Fibroblast of skin of left biceps (primary cell): ENCODE measurements at regions not wholly inside any gene's neighbourhood (a gene's known extent, or its start where the extent isn't known, plus 50 kb on each side); places are given as distances from the start of the nearest gene placed in this dataset.

Experiments used
- DNase-seq, 2 experiments: peaks; one replicate each; pipeline ENCODE4 v3.0.0-alpha.2; 2013; ENCODE audit warnings: low read depth in 2 of 2

DNA sequence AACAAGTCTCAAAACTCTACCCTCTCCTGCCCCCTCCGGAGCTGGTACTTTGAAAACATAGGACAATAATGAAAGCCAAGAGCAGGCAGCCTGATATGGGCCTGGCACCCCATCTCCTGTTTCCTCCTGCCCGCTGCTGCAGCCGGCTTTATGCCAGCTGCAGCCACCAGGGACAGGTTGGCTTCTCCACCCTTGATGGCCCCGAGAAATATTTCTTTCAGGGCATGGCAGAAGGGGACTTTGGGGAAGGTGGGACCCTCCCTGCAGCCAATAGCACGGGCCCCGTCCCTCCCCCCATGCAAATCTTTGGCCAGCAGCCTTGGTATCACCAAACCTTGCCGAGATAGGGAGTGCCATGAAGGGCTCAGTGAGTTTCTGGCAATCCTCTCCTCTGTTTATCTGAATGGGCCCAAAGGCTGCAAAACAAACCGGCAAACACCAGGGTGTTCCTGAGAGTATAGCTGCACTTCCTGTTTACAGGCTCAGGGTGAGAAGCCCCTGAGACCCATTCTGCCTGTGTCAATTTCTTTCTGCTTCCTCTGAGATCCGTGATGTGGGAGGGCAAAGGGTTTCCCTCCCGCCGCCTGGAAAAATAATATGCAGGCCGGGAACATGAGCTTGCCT is 73.4 kb upstream of the BOD1 start:
- no peak for DNase-seq

DNA sequence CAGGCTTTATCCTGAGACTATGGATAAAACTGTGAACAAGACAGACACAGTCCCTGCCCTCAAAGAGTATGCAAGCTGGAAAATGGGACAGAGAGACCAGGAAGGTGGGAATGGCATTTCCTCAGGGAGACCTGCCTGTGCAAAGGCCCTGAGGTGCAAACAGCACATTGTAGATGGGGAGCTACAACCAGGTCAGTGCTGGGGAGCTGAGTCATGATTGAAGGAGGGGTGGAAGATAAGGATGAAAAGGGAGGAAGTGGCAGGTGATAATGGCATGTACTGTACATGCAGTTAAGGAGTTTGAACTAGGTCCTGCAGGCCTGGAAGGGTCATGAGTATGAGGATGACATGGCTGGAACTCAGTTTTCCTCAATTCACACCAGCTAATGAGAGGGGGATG is 75.5 kb upstream of the BOD1 start:
- no peak for DNase-seq

DNA sequence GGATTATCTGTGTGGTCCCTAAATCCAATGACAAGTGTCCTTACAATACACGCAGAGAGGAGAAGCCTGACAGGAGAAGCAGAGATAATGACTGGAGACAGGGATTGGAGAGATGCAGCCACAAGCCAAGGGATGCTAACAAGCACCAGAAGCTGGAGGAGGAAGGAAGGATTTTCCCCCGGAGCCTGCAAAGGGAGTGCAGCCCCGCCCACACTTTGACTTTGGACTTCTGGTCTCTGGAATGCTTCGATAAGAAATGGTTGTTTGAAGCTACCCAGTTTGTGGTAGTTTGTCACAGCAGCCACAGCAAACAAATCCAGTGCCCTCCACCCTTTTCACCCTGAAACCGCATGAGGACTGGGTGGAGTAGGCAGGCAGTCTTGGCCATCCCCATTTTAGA is 77.2 kb upstream of the BOD1 start:
- DNase-seq: no peak

DNA sequence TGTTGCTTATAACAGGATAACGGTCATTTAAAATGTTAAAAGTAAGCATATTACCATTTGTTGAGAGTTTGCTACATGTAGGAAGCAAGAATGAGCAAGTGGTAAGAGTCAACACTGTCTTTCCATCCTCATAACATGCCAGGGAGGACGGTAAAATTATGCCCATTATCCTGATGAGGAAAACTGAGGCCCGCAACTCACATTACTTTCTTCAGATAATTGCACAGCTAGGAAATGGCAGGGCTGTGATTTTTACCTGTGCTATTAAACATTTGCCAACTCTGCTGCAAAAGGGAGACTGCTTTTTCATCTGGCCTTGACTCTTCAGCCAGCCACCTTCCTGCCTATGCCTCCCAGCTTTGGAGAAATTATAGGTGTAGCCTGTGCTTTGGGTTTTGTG is 79.8 kb upstream of the BOD1 start:
- DNase-seq: no peak

DNA sequence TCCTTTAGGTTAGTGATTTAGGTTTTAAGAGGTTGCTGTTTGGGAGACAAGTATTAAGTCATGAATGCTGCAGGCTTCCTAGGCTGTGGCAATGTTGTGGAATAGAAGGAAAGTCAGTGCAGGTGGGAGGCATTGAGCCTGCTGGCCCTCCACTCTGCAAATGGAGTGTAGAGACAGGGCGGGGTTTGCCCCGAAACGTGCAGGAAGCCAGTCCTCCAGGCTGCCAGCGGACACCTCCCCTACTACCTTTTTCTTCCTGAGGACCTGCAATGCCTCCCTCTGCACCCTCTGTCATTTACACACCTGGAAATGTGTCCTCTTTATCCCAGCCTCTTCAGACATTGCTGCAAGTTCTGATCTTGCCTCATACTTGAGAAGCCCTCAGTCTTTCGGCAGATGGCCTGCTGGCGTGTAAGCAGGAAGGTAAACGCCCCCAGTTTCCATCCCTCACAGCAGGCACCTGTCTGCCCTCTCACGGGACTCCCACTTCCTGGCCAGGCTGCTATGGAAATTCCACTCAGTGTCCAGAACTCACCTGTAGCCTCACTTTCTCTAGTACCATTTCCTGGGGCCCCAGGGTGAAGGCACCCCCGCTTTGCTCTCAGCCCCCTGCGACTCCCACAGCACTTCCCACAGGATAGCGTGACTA is 81.6 kb upstream of the BOD1 start:
- DNase-seq: no peak

DNA sequence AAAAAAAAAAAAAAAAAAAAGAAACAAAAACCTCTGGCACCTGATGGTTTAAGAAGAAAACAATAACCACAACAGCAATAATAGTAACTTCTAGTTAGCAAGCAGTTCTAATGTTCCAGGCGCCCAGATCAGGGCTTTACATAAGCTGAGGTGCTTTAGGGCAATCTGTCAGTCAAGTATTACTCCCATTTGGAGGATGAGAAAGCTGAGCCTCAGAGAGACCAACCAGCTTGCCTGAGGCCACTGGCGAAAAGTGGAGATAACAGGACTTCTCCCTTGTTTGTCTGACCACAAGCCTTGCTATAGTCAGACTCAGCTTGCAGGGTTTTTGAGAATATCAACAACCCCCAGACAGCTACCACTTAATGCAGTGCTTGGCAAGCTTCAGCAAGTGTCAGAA is 83.5 kb upstream of the BOD1 start:
- DNase-seq: no peak

DNA sequence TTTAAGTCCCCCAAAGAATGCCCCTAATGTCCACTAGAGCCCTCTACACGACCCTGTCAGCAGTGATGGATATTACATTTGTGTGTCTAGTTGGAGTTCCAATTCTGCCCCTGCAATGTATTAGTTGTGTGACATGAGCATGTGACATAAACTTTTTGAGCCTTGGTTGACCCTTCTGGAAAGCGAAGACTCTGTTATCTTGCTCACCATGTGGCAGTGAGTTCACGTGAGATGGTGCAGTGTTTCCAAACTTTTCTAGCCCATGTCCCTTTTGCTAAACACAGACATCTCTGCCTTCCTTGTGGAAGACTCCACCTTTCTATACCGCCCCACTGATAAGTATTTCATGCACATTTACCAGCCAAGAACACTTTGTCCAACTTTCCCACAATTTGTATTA is 87.0 kb upstream of the BOD1 start:
- no peak for DNase-seq

DNA sequence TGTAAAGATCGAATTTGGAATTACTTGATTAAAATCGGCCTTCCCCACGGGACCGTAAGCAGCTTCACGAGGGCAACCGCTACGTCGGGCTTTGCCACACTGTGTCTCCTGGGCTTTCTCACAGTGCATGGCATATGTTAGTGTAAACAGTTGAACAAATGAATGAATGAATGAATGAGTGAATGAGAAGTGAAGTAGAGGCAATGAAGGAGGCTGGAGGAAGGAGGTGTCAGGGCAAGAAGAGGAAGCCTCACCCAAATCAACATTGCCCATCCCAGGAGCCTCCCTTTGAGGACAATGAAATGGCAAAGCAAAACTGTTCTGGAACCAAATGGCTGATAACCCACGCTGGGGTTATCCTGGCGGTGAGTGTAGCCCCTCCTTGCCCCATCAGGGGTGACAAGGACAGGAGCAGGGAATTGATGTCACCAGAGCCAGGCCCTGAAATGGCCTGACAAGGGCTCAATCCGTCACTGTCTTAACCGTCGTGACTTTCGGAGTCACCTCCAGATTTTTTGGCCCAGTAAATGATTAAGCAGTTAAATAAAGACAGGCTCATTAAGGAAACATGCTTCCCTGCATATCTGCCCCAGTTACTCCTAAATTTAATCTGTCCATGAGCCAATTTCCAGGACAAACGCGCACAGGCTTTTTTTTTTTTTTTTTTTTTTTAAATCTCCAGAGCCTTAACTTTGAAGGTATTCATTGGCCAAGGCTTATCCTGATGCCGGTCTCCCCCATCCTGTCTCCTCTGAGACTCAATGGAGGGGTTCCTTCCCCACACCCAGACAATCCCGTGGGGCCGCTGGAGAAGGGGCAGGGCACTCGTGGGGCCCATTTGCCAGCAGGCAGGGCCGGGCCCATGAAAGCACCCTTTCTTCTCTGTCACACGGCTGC is 88.4 kb upstream of the BOD1 start:
- DNase-seq: no peak

DNA sequence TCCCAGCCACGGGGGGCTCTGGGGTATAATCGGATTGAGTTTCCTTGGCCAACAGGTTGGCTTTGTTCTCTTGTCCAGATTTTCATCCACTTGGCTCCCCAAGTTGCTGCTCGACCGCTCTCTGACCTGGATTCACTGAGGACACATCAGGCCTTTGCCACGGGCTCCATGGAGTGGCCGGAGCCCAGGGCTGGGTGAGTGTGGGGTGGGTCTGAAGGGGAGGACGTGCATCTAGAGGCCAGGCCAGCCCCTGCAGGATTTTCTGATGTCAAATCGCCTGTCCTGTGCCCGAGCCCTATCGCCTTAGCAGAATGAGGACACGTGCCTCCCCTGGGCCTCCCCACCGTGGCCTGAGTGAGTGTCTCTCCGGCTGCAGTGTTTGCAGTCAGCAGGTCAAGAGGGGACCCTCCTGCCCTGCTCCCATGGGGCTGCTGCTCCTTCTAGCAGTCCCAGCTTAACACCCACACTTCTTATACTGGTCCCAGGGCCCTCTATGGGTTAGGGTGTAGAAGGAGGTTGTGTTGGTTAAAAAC is 89.1 kb upstream of the BOD1 start:
- DNase-seq: no peak

DNA sequence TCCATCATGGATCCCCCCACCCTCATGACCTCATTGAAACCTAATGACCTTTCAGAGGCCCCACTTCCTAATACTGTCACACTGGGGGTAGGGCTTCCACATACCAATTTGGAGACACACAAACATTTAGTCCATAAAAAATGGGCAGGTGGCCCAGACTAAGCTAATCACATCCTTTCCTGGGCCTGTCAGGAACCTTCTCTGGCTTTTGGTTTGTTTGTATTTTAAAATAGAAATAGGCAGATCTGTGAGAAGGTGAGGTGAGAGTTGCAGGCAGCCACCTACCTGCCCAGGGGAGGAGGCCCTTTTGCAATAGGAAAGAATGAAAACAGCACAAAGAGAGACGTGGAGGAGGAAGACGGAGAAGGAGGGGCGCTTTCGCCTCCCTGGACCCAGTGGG is 90.2 kb upstream of the BOD1 start:
- DNase-seq: no peak

DNA sequence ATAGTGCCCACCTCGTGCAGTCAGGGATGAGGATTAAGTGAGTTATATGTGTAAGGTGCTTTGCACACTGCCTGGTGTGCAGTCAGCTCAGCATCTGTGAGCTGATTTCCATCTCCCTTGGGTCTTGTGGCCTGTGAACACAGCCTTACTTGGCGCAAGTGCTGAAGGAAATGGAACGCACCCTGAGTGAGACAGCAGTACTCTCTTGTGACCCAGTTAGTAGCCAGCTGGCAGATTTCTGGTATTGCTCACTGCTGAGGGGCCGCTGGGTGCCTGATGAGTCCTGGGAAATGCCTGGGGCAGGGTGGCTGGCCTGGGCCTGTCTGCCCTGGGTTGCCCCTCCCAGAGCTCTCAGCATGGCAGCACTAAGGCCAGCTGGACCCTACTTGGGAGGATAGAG is 90.9 kb upstream of the BOD1 start:
- DNase-seq: no peak

DNA sequence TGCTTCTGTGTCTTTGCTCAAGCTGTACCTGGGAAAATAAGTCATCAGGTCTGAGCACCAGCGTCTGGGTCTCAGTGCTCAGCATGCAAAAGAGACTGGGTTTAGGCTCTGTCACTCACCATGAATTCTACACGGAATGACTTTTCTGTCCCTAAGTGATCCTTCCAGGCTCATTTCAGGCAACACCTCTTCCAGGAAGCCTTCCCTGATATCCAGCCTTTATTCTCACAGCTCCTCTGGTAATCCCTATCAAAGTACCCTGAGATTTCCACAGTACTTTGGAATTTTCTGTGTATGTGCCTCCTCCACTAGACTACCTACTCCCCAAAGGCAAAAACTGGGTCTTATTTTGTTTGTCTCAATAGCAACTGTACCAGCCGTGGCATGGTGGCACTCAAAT is 92.7 kb upstream of the BOD1 start:
- no peak for DNase-seq

DNA sequence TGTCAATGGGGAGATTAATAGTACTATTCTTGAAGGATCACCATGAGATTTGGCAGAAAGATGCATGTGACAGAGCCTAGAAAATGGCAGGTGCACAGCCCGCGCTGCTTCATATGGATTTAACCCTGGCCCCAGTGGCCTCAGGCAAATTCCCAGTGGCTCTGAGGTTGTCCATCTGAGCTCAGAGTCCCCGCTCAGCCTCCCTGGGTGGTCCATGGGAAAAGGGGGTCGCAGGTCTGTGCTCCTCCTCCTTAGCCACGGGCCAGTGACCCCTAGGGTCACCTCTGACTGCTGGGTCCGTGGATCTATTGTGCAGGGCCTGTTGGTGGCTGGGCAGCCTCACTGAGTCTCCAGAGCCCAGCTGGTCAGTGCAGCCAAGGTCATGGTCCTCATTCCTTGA is 93.3 kb upstream of the BOD1 start:
- DNase-seq: no peak

DNA sequence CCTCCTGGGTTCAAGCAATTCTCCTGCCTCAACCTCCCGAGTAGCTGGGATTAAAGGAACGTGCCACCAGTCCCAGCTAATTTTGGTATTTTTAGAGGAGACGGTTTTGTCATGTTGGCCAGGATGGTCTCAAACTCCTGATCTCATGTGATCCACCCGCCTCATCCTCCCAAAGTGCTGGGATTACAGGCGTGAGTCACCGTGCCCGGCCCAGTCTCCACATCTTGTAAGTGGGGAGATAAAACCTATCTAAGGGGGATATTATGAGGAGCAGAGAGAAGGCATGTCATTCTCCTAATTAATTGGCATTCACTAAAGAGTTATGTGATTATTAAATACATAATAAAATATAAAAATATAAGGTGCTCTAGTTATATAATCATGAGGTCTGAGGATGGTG is 94.1 kb upstream of the BOD1 start:
- no peak for DNase-seq

DNA sequence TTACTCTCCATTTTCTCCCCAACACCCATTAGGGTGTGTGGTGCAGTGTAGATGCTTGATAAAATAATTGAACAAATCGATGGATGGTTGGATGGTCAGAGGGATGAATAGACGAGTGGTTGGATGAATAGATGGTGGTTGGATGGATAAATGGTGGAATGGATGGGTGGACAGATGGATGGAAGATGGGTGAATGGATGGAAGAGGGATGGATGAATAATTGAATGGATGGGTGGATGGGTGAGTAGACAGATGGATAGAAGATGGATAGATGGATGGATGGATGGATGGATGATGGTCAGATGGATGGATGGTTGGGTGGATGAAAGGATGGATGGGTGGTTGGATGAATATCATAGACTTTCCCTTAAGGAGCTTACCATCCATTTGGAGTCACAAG is 95.0 kb upstream of the BOD1 start:
- no peak for DNase-seq

DNA sequence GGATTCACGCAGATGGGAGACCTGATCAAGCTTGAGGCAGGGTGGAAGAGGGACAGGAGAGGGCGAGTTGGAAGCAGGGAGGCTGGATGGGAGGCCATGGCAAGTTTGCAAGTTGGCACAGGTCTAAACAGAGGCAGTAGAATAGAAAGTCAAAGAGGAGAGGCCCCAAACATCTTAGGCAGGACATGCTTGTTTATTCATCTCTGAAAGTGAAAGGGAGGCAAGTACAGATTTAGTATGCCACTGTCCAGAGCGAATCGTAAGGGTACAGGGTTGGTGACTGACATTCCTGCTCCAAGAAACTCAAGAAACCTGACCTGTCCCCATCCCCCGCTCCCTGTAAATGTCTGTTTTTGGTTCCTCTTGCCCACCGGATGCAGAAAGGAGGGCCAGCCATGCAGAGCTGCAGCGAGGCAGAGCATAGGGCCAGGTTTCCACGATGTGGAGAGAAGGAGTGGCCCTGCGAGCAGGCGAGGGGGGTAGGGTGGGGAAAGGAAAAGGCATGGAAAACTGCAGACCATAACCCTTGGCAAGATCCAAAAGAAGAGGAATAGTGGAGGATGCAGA is 96.2 kb upstream of the BOD1 start:
- no peak for DNase-seq

DNA sequence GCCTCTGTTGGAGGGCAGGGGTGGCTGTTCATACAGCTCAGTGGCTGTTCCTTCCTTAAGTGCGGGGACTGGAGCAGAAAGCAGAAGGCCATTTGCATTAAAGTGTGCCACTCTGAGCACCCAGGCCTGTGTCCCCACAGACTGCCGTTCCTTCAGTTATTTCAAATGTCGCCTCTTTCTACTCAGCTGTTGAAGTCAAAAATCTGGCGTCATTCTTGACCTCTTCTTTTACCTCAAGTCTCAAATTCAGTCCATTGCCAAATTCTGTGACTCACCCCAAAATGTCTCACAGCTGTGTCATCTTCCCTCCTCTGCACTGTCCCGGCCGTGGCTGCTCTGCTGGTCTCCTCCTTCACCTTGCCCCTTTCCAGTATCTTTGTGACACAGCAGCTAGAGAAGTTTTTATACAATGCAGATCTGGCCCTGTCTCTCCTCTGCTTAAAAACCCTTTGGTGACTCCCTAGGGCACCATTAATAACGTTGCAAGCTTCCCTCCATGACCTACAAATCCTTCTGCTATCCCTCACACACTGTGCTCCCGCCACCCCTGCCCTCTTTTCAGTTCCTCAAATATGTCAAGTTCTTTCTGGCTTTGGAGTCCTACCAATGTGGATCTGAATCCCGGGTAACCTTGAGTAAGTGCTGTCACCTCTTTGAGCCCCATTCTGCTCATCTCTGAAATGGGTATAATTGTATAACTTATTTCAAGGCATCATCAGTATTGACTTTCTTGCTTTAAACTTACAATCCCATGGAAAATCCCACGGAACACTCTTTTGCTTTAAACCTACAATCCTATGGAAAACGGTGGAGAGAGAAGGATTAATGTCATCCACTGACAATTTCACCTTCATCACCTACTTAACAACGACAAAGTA is 98.3 kb upstream of the BOD1 start:
- peak; percentile 33 to 36 for DNase-seq

DNA sequence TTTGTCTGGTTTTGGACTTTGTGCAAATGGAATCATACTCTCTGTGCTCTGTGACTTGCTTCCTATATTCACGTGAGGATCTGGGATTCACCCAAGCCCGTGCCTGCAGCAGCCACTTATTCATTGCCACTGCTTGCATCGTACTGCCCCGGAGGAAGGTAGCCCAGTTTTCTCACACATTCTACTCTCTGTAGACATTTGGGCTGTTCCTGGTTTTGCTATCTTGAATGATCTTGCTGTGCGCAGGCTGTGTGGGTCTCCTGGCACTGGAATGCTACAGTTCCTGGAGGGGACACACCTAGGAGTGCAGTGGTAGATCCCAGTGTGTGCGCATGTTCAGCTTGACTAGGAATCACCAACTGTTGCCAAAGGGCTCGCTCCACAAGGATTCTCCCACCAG is 99.2 kb upstream of the BOD1 start:
- DNase-seq: no peak

DNA sequence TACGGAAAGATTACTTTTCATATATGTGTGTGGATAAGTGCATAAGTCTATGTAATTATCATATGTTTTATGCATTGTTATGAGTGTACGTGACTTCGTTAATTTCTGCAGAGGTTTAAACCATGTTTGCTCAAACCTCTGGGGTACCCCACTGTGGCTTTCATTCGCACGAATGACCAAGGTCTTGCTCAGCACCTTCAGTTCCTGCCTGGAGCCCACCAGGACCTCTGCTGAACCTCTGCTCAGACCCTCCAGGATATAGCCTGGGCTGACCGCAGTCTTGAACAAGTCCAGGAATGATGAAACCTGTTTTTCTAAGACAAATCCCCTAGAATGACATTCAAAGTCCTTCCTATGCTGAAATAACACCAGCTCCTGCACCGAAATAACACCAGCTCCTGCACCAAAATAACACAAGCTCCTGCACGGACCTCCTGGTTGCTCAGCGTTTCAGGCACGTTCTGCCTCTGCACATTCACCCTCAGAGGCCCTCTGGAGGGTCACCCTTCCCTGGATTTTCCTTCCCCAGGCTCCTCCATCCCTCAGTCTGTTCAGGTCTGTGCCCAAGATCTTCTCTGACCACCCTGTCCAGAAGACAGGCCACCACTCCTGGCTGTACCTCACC is 99.7 kb upstream of the BOD1 start:
- no peak for DNase-seq

DNA sequence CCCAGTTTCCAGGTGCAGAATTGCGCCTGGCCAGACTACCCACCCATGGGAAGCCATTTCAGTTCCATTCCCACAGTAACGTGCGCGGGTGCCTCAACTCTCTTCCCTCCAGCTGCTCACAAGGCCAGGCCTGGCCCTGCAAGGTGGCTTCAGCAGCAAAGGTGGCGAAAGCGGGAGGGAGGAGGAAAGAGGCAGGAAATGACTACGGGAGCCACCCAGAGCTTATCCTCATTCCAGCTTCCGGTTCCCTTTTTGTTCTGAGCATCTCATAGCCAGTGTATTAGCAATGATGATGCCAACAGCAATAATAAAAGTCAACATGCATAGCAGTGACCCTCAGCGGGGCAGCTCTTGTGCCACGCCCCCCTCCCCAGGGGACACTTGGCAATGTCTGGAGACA is 101.5 kb upstream of the BOD1 start:
- DNase-seq: no peak

DNA sequence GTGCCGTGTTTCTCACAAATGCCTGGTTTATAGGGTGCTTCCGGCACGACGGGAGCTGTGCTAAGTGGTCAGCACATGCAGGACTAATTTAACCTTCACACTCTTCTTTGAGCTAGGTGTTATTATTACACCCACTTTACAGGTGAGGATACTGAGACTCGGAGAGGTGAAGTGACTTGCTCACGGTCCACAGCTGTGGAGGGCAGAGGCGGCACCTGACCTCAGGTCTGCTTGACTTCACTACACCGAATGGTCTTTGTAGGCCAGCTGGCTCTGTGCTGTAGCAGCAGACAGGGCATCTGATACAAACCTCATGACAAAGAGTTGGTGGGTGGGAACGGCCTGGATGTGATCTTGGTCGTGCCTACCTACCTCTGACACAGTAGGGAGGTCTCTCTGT is 102.0 kb upstream of the BOD1 start:
- no peak for DNase-seq
